HL-60 (cell line): ENCODE measurements at regions not wholly inside any gene's neighbourhood (a gene's known extent, or its start where the extent isn't known, plus 50 kb on each side); places are given as distances from the start of the nearest gene placed in this dataset.

Experiments used
- DNase-seq, 2 experiments: peaks; one replicate each; pipeline ENCODE4 v3.0.0-alpha.2; 2010 to 2020; ENCODE audit warnings: low read depth in 1 of 2, low spot score in 1 of 2
- H3K27ac ChIP-seq: fragments of 250-450 bp; sonication (Bioruptor Pico); replicated peaks from 2 replicates; pipeline ENCODE4 v1.5.1; 2020; ENCODE audit warnings: mild to moderate bottlenecking, moderate library complexity
- H3K27me3 ChIP-seq: fragments of 250-450 bp; sonication (Bioruptor Pico); 2 replicates; pipeline ENCODE4 v1.5.1; 2021; ENCODE audit warnings: mild to moderate bottlenecking, moderate library complexity; ENCODE audit not compliant: insufficient read depth, poor library complexity, severe bottlenecking
- H3K4me3 ChIP-seq: replicated peaks from 2 replicates; pipeline ENCODE4 v1.5.1; 2011; ENCODE audit warnings: mild to moderate bottlenecking, control low read depth, low read length; ENCODE audit not compliant: insufficient read depth
- CTCF ChIP-seq: IDR thresholded peaks from one replicate; pipeline ENCODE4 v1.5.1; 2011; ENCODE audit warnings: low read length, control low read depth, inconsistent platforms; ENCODE audit not compliant: insufficient read depth
- GABPA ChIP-seq: IDR thresholded peaks from 2 replicates; pipeline ENCODE4 v1.6.1; 2012; ENCODE audit warnings: low read depth
- POLR2AphosphoS5 ChIP-seq: IDR thresholded peaks from 2 replicates; pipeline ENCODE4 v1.6.1; 2012; ENCODE audit warnings: low read depth
- REST ChIP-seq: IDR thresholded peaks from 2 replicates; pipeline ENCODE4 v1.6.1; 2012; ENCODE audit warnings: low read depth; ENCODE audit not compliant: insufficient replicate concordance
- SPI1 ChIP-seq: IDR thresholded peaks from 2 replicates; pipeline ENCODE4 v1.6.1; 2012; ENCODE audit warnings: low read depth, mild to moderate bottlenecking, borderline replicate concordance

GRCh38 chr1:219269171-219269570 is 95.5 kb downstream of the LYPLAL1 start:
- Histone ChIP-seq H3K27me3 (no peaks in the 10 kb centered on the region), H3K27ac (no peak overlapping the region)

GRCh38 chr1:219266524-219266923 is 92.8 kb downstream of the LYPLAL1 start:
- Histone ChIP-seq H3K27ac (no peak overlapping the region), H3K27me3 (no peaks in the 10 kb centered on the region), H3K4me3 (no peak overlapping the region)
- DNase-seq, result no peak
- TF ChIP-seq GABPA (no peak), SPI1 (no peak), CTCF (no peak), POLR2AphosphoS5 (no peak), REST (no peak)

More at GRCh38 chr1:219269171-219269570, 95.5 kb downstream of the LYPLAL1 start:
- no peak for DNase-seq
- H3K4me3 ChIP-seq, result no peak overlapping the region
- TF ChIP-seq POLR2AphosphoS5 (no peak), GABPA (no peak), SPI1 (no peak), CTCF (no peak)

GRCh38 chr1:219265026-219265515 is 91.4 kb downstream of the LYPLAL1 start:
- TF ChIP-seq POLR2AphosphoS5 (no peak), REST (no peak), CTCF (no peak), SPI1 (no peak), GABPA (no peak)
- Histone ChIP-seq H3K4me3 (no peak overlapping the region), H3K27ac (no peak overlapping the region), H3K27me3 (no peaks in the 10 kb centered on the region)
- no peak for DNase-seq

- Histone ChIP-seq H3K4me3 (no peak overlapping the region), H3K27ac (no peak overlapping the region), H3K27me3 (no peaks in the 10 kb centered on the region)
- no peak for DNase-seq
- no peak for TF ChIP-seq REST
These were observed 90.9 kb downstream of the LYPLAL1 start for GRCh38 chr1:219264561-219264960.
